Trophoblast cell (in vitro differentiated cells and primary cell): ENCODE measurements at regions not wholly inside any gene's neighbourhood (a gene's known extent, or its start where the extent isn't known, plus 50 kb on each side); places are given as distances from the start of the nearest gene placed in this dataset.

Source experiments
- DNase-seq, 2 donors: peaks; one replicate each; pipeline ENCODE4 v3.0.0-alpha.2; 2016
- H2AFZ ChIP-seq: 2 replicates; pipeline ENCODE4 v1.6.1; 2013; ENCODE audit warnings: low read length, moderate library complexity, mild to moderate bottlenecking; ENCODE audit not compliant: insufficient read depth, poor library complexity
- H2AK5ac ChIP-seq: 2 replicates; pipeline ENCODE4 v1.6.1; 2013; ENCODE audit warnings: mild to moderate bottlenecking, low read length
- H2BK120ac ChIP-seq: 2 replicates; pipeline ENCODE4 v1.6.1; 2013; ENCODE audit warnings: low read length, mild to moderate bottlenecking, moderate library complexity; ENCODE audit not compliant: insufficient read depth, poor library complexity
- H2BK12ac ChIP-seq: 2 replicates; pipeline ENCODE4 v1.6.1; 2013; ENCODE audit warnings: mild to moderate bottlenecking, low read length, moderate library complexity
- H2BK5ac ChIP-seq: 2 replicates; pipeline ENCODE4 v1.6.1; 2013; ENCODE audit warnings: low read length, low read depth, moderate library complexity, mild to moderate bottlenecking; ENCODE audit not compliant: poor library complexity
- H3K14ac ChIP-seq: 2 replicates; pipeline ENCODE4 v1.6.1; 2013; ENCODE audit warnings: mild to moderate bottlenecking, low read length
- H3K18ac ChIP-seq: 2 replicates; pipeline ENCODE4 v1.6.1; 2013; ENCODE audit warnings: mild to moderate bottlenecking, low read length
- H3K23ac ChIP-seq: 2 replicates; pipeline ENCODE4 v1.6.1; 2013; ENCODE audit warnings: low read length
- H3K27ac ChIP-seq: 2 replicates; pipeline ENCODE4 v1.5.1; 2013; ENCODE audit warnings: low read depth, mild to moderate bottlenecking, inconsistent platforms, low read length, moderate library complexity
- H3K27me3 ChIP-seq: 2 replicates; pipeline ENCODE4 v1.6.1; 2013; ENCODE audit warnings: inconsistent platforms, mild to moderate bottlenecking, low read length, moderate library complexity; ENCODE audit not compliant: insufficient read depth
- H3K36me3 ChIP-seq, 2 experiments: 1 replicate in 1 of 2; 2 replicates in 1 of 2; pipeline ENCODE4 v1.6.1; 2013; ENCODE audit warnings: low read length in 2 of 2, mild to moderate bottlenecking in 2 of 2, moderate library complexity in 1 of 2; ENCODE audit not compliant: insufficient read depth in 2 of 2, control insufficient read depth in 1 of 2
- H3K4ac ChIP-seq: 2 replicates; pipeline ENCODE4 v1.6.1; 2013; ENCODE audit warnings: low read depth, mild to moderate bottlenecking, low read length, moderate library complexity
- H3K4me1 ChIP-seq, 2 experiments: 1 replicate in 1 of 2; 2 replicates in 1 of 2; pipeline ENCODE4 v1.6.1; 2013; ENCODE audit warnings: low read length in 2 of 2, mild to moderate bottlenecking in 2 of 2, moderate library complexity in 1 of 2; ENCODE audit not compliant: insufficient read depth in 2 of 2, control insufficient read depth in 1 of 2
- H3K4me2 ChIP-seq: 2 replicates; pipeline ENCODE4 v1.6.1; 2013; ENCODE audit warnings: inconsistent platforms, mild to moderate bottlenecking, low read length, moderate library complexity
- H3K4me3 ChIP-seq: 2 replicates; pipeline ENCODE4 v1.5.1; 2013; ENCODE audit warnings: mild to moderate bottlenecking, low read depth, low read length, inconsistent platforms
- H3K79me1 ChIP-seq: one replicate; pipeline ENCODE4 v1.6.1; 2013; ENCODE audit warnings: low read length
- H3K79me2 ChIP-seq: 2 replicates; pipeline ENCODE4 v1.6.1; 2013; ENCODE audit warnings: low read length, mild to moderate bottlenecking; ENCODE audit not compliant: control insufficient read depth, insufficient read depth, poor library complexity
- H3K9ac ChIP-seq: 2 replicates; pipeline ENCODE4 v1.6.1; 2013; ENCODE audit warnings: mild to moderate bottlenecking, low read length
- H3K9me3 ChIP-seq: 2 replicates; pipeline ENCODE4 v1.6.1; 2013; ENCODE audit warnings: low read depth, mild to moderate bottlenecking, control low read depth, inconsistent platforms, low read length; ENCODE audit not compliant: insufficient read depth
- H4K12ac ChIP-seq: 2 replicates; pipeline ENCODE4 v1.6.1; 2013; ENCODE audit warnings: low read depth, mild to moderate bottlenecking, low read length, moderate library complexity
- H4K8ac ChIP-seq: 2 replicates; pipeline ENCODE4 v1.6.1; 2013; ENCODE audit warnings: low read depth, mild to moderate bottlenecking, low read length, moderate library complexity
- H4K91ac ChIP-seq: one replicate; pipeline ENCODE4 v1.6.1; 2013; ENCODE audit warnings: low read depth, mild to moderate bottlenecking, low read length, moderate library complexity
- WGBS: extraction: QIAGEN DNeasy Blood & Tissue Kit; methylation state at CpG from one replicate; pipeline ENCODE4 v1.1.7; 2013; ENCODE audit warnings: missing lambda C conversion rate; ENCODE audit not compliant: insufficient read length, insufficient coverage; ENCODE audit errors: extremely low coverage; 5-methylcytosine and 5-hydroxymethylcytosine counted together

GRCh38 chr4:188872809-188873208, 733.6 kb downstream of the TRIML1 start:
- H3K23ac ChIP-seq = no peak overlapping the region
- H2BK120ac ChIP-seq = no peak overlapping the region
- no peak overlapping the region for H2BK12ac ChIP-seq
- no peaks in the 10 kb centered on the region for H3K36me3 ChIP-seq
- no peak overlapping the region for H2BK5ac ChIP-seq
- H3K9ac ChIP-seq = no peak overlapping the region
- H4K12ac ChIP-seq = no peak overlapping the region
- no peak overlapping the region for H3K4me2 ChIP-seq
- peak overlapping the region; percentile 25 for H3K4me3 ChIP-seq
- no peak overlapping the region for H2AFZ ChIP-seq
- H4K91ac ChIP-seq = no peak overlapping the region
- DNase-seq = no peak
- H4K8ac ChIP-seq = no peak overlapping the region
- H3K27ac ChIP-seq = no peak overlapping the region
- no CpG with 5 or more reads among the region's 13 CpGs for WGBS
- no peaks in the 10 kb centered on the region for H3K9me3 ChIP-seq
- no peak overlapping the region for H3K14ac ChIP-seq
- H3K79me1 ChIP-seq = no peaks in the 10 kb centered on the region
- no peak overlapping the region for H2AK5ac ChIP-seq
- H3K4ac ChIP-seq = no peak overlapping the region
- no peaks in the 10 kb centered on the region for H3K27me3 ChIP-seq
- no peak overlapping the region for H3K18ac ChIP-seq
- H3K4me1 ChIP-seq = no peaks in the 10 kb centered on the region
- H3K79me2 ChIP-seq = no peaks in the 10 kb centered on the region

DNA sequence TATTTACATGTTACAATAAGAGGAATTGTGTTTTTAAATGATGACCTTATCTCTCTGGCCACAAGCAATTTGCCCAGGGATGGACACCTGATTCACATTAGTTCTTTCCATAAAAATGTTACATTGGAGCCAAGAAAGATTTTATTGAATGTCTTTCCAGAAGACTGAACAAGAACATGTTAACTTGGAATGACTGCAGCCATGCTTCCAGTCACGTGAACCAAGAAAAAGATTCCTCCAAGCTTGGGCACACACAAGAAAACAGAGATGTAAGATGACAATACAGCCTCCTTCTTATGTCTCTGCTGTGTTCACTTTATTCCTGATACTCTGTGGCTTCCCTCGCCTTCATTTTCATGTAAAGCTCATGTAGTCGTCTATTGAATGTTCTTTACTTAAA, 737.6 kb downstream of the TRIML1 start:
- H3K79me2 ChIP-seq = no peaks in the 10 kb centered on the region
- H3K4me2 ChIP-seq = no peak overlapping the region
- H4K12ac ChIP-seq = no peak overlapping the region
- no peaks in the 10 kb centered on the region for H3K79me1 ChIP-seq
- H2BK12ac ChIP-seq = no peak overlapping the region
- WGBS = no CpG with 5 or more reads among the region's 3 CpGs
- no peak overlapping the region for H4K91ac ChIP-seq
- H3K27ac ChIP-seq = no peak overlapping the region
- no peak overlapping the region for H2AFZ ChIP-seq
- no peak overlapping the region for H2BK5ac ChIP-seq
- no peak overlapping the region for H4K8ac ChIP-seq
- no peaks in the 10 kb centered on the region for H3K36me3 ChIP-seq
- H3K4ac ChIP-seq = no peak overlapping the region
- no peak overlapping the region for H2BK120ac ChIP-seq
- H3K14ac ChIP-seq = no peak overlapping the region
- H3K9me3 ChIP-seq = no peaks in the 10 kb centered on the region
- no peaks in the 10 kb centered on the region for H3K4me1 ChIP-seq
- no peak overlapping the region for H3K4me3 ChIP-seq
- DNase-seq = no peak
- H3K9ac ChIP-seq = no peak overlapping the region
- H2AK5ac ChIP-seq = no peak overlapping the region
- H3K18ac ChIP-seq = no peak overlapping the region
- H3K27me3 ChIP-seq = no peaks in the 10 kb centered on the region
- H3K23ac ChIP-seq = no peak overlapping the region

DNA sequence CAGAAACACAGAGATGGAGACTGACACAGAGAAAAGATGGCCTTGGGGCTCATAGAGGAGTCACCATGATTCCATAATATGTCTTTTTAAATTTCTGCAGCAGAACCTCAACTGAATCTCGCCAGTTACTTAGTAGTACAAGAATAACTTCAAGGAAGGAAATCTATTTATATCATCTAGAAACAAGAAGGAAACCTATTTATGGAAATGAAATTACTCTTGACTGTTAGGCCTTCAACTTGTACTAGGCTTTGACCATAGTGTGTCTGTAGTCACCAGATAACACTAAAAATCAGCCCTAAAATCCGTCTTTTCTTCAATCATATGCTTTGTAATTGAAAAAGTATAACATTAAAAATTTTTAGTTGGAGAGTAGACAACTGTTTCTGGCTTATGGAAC, 740.4 kb downstream of the TRIML1 start:
- Histone ChIP-seq H2AFZ (no peak overlapping the region), H3K27ac (no peak overlapping the region), H3K14ac (no peak overlapping the region), H3K79me2 (no peaks in the 10 kb centered on the region), H4K8ac (no peak overlapping the region), H4K91ac (no peak overlapping the region), H4K12ac (no peak overlapping the region), H3K4ac (no peak overlapping the region), H3K9ac (no peak overlapping the region), H3K23ac (no peak overlapping the region), H3K27me3 (no peaks in the 10 kb centered on the region), H3K4me1 (no peaks in the 10 kb centered on the region), H2BK5ac (no peak overlapping the region), H3K4me2 (no peak overlapping the region), H3K18ac (no peak overlapping the region), H3K36me3 (no peaks in the 10 kb centered on the region), H2BK120ac (no peak overlapping the region), H3K79me1 (no peaks in the 10 kb centered on the region), H3K4me3 (no peak overlapping the region), H2BK12ac (no peak overlapping the region), H2AK5ac (no peak overlapping the region), H3K9me3 (no peaks in the 10 kb centered on the region)
- no CpG with 5 or more reads among the region's 2 CpGs for WGBS
- no peak for DNase-seq

DNA sequence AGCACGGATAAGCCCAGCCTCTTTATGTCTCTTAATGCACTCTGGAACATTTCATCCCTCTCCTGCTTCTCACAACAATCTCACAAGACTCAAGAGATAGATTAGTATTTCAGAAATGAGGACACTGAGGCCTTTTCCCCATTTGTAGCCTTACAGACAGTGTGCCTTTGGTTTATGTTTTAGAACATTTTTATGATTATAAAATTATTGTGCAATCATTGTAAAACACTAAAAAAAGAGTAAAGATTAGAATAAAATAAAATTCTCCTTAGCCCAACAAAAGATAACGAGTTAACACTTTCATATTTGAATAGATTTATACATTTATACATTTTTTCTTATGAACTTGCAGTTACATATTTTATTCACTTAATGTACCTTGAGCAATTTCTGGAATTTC, 748.7 kb downstream of the TRIML1 start:
- no peak overlapping the region for H4K12ac ChIP-seq
- DNase-seq = no peak
- no peak overlapping the region for H4K91ac ChIP-seq
- H3K4me2 ChIP-seq = no peak overlapping the region
- no peaks in the 10 kb centered on the region for H3K4me1 ChIP-seq
- H4K8ac ChIP-seq = no peak overlapping the region
- no peak overlapping the region for H3K27ac ChIP-seq
- H3K4me3 ChIP-seq = no peak overlapping the region
- H3K4ac ChIP-seq = no peak overlapping the region
- no peaks in the 10 kb centered on the region for H3K9me3 ChIP-seq
- H2BK120ac ChIP-seq = no peak overlapping the region
- H2AFZ ChIP-seq = no peak overlapping the region
- H2BK5ac ChIP-seq = no peak overlapping the region
- H3K27me3 ChIP-seq = no peaks in the 10 kb centered on the region
- no peak overlapping the region for H3K9ac ChIP-seq
- no peak overlapping the region for H3K18ac ChIP-seq
- H3K79me2 ChIP-seq = no peaks in the 10 kb centered on the region
- H2AK5ac ChIP-seq = no peak overlapping the region
- H2BK12ac ChIP-seq = no peak overlapping the region
- no peaks in the 10 kb centered on the region for H3K36me3 ChIP-seq
- H3K23ac ChIP-seq = no peak overlapping the region
- H3K14ac ChIP-seq = no peak overlapping the region
- WGBS = no CpG with 5 or more reads among the region's 2 CpGs
- H3K79me1 ChIP-seq = no peaks in the 10 kb centered on the region
